LNCaP clone FGC (cell line): ENCODE measurements at regions not wholly inside any gene's neighbourhood (a gene's known extent, or its start where the extent isn't known, plus 50 kb on each side); places are given as distances from the start of the nearest gene placed in this dataset.

Source experiments
- DNase-seq: peaks from one replicate; pipeline ENCODE4 v3.0.0-alpha.2; 2011; ENCODE audit warnings: low read depth
- H3K4me3 ChIP-seq: 2 replicates; pipeline ENCODE4 v1.5.1; 2011; ENCODE audit warnings: mild to moderate bottlenecking, low read depth, low read length, control low read depth
- CTCF ChIP-seq: IDR thresholded peaks from 2 replicates; pipeline ENCODE4 v1.5.1; 2012; ENCODE audit warnings: mild to moderate bottlenecking; ENCODE audit not compliant: control insufficient read depth, insufficient read depth; ENCODE audit errors: extremely low read depth

DNA sequence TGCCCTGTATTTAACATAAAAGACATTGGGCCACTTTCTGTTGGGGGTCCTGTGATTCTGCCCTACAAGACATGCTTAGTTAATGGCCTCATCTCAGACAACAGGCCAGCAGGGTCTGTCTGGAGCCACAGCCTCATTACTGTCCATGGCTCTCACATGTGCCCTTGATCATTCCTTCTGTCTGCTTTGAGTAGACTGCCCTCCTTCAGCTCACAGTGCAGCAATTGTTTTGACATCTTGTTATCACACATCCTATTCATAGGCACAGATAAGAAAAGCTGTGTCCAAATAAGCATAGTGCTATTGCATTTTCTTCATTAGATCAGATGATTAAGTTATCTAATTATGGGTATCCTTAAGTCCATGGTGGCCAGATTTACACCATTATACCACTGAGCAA, 127.9 kb downstream of the KCTD12 start:
- no peak for TF ChIP-seq CTCF
- DNase-seq = no peak
- H3K4me3 ChIP-seq = no peak overlapping the region

DNA sequence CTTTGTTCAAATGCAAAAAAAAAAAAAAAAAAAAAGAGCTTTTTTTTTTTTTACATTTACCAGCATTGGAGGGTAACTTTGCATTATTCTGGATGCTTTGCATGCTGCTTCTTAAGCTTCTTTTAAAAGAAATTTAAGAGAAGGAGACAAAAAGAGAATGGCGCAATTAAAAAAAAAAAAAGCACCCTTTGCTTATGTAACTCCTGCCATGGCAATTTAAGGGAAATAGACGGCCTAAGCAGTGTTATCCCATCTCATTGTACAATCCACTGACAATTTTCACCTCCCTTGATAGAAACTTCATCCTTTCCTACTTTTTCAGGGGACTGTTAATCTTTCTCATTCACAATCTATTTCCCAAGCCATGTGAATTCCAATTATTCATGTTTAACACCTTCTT, 129.8 kb downstream of the KCTD12 start:
- TF ChIP-seq CTCF = no peak
- H3K4me3 ChIP-seq = no peak overlapping the region
- no peak for DNase-seq

DNA sequence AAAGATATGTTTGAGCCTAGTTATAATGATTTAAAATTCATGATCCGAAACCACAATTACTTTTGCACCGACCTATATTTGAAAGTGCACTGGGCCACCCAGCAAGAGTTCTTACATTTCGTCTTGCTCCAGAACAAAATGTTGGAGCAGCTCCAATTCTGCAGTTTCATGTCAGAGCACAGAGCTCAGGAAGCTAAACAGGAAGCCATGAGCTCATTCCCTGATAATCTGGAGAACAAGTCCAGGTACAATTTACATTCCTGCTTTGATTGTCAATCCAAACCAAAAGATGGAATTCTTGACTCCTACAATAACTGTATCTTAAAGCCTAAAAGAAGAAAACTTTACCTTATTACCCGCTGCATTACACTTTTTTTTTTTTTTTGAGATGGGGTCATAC, 131.8 kb downstream of the KCTD12 start:
- no peak for TF ChIP-seq CTCF
- peak; percentile 13 for DNase-seq
- no peak overlapping the region for H3K4me3 ChIP-seq

GRCh38 chr13:76751278-76751677, 134.9 kb downstream of the KCTD12 start:
- no peak overlapping the region for H3K4me3 ChIP-seq
- no peak for DNase-seq
- TF ChIP-seq CTCF = no peak

DNA sequence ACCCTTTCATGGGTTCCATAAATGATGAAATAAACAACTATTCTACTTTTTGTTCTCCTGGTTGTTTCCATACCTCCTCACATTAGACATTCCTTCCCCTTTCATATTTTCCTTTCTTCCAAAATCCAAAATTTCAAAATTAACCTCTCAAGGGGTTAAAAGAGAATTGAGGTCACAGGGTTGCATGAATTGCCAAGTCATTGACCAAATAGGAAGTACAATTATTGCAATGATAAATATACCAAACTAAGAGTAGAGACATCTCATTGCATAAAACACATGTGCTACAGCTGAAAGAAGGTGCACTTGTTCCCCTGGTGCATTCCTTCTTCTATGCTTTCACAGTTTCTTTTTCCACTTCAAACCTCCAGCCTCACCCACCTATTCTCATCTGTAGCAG, 136.1 kb downstream of the KCTD12 start:
- DNase-seq = no peak
- no peak for TF ChIP-seq CTCF
- H3K4me3 ChIP-seq = no peak overlapping the region

GRCh38 chr13:76745261-76746200, 140.7 kb downstream of the KCTD12 start:
- no peak for DNase-seq
- no peak for TF ChIP-seq CTCF

DNA sequence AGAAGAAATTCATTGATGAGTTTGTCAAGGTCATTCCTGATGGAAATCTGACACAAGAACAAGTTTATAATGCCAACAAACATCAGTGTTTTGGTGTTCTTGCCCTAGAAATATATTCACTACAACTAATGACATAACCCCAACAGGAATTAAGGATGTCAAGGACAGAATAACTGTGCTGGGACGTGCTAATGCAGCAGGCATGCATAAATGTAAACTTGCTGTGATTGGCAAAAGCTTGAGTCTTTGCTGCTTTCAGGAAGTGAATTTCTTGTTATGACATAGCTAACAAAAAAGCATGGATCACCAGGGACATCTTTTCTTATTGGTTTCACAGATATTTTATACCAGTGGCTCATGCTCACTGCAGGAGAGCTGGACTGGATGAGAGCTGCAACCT, 144.6 kb downstream of the KCTD12 start:
- DNase-seq = no peak
- no peak overlapping the region for H3K4me3 ChIP-seq
- TF ChIP-seq CTCF = no peak

More at GRCh38 chr13:76745261-76746200, 140.7 kb downstream of the KCTD12 start:
- no peak overlapping the region for H3K4me3 ChIP-seq
